HL-60 (cell line): ENCODE measurements at regions not wholly inside any gene's neighbourhood (a gene's known extent, or its start where the extent isn't known, plus 50 kb on each side); places are given as distances from the start of the nearest gene placed in this dataset.

Source experiments
- GABPA ChIP-seq: IDR thresholded peaks from 2 replicates; pipeline ENCODE4 v1.6.1; 2012; ENCODE audit warnings: low read depth
- POLR2AphosphoS5 ChIP-seq: IDR thresholded peaks from 2 replicates; pipeline ENCODE4 v1.6.1; 2012; ENCODE audit warnings: low read depth
- SPI1 ChIP-seq: IDR thresholded peaks from 2 replicates; pipeline ENCODE4 v1.6.1; 2012; ENCODE audit warnings: low read depth, mild to moderate bottlenecking, borderline replicate concordance
- TF ChIP-seq, protein P1 (sequence below): IDR thresholded peaks from one replicate; pipeline ENCODE4 v1.5.1; 2011; ENCODE audit warnings: low read length, control low read depth, inconsistent platforms; ENCODE audit not compliant: insufficient read depth
- TF ChIP-seq, protein P2 (sequence below): IDR thresholded peaks from 2 replicates; pipeline ENCODE4 v1.6.1; 2012; ENCODE audit warnings: low read depth; ENCODE audit not compliant: insufficient replicate concordance

DNA sequence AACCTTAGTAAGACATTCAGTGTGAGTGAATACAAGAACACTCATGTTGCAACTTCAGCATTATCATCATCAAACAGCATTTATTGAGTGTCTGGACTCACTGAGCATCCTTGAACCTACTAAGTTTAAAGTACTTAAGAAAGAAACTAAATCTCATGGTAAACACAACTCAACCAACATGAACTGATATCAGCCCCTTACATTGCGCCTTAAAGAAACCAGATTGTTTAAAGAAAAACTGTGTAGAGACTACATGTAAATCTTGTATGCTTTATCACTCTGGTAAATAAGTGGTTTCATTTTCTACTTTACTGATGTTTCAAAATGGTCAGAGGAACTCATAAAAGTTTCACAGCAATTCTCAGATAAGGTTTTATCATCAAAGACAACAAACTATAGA is 157.5 kb upstream of the FERD3L start:
- TF ChIP-seq, protein P1, sequence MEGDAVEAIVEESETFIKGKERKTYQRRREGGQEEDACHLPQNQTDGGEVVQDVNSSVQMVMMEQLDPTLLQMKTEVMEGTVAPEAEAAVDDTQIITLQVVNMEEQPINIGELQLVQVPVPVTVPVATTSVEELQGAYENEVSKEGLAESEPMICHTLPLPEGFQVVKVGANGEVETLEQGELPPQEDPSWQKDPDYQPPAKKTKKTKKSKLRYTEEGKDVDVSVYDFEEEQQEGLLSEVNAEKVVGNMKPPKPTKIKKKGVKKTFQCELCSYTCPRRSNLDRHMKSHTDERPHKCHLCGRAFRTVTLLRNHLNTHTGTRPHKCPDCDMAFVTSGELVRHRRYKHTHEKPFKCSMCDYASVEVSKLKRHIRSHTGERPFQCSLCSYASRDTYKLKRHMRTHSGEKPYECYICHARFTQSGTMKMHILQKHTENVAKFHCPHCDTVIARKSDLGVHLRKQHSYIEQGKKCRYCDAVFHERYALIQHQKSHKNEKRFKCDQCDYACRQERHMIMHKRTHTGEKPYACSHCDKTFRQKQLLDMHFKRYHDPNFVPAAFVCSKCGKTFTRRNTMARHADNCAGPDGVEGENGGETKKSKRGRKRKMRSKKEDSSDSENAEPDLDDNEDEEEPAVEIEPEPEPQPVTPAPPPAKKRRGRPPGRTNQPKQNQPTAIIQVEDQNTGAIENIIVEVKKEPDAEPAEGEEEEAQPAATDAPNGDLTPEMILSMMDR: no peak
- TF ChIP-seq POLR2AphosphoS5: no peak
- TF ChIP-seq, protein P2, sequence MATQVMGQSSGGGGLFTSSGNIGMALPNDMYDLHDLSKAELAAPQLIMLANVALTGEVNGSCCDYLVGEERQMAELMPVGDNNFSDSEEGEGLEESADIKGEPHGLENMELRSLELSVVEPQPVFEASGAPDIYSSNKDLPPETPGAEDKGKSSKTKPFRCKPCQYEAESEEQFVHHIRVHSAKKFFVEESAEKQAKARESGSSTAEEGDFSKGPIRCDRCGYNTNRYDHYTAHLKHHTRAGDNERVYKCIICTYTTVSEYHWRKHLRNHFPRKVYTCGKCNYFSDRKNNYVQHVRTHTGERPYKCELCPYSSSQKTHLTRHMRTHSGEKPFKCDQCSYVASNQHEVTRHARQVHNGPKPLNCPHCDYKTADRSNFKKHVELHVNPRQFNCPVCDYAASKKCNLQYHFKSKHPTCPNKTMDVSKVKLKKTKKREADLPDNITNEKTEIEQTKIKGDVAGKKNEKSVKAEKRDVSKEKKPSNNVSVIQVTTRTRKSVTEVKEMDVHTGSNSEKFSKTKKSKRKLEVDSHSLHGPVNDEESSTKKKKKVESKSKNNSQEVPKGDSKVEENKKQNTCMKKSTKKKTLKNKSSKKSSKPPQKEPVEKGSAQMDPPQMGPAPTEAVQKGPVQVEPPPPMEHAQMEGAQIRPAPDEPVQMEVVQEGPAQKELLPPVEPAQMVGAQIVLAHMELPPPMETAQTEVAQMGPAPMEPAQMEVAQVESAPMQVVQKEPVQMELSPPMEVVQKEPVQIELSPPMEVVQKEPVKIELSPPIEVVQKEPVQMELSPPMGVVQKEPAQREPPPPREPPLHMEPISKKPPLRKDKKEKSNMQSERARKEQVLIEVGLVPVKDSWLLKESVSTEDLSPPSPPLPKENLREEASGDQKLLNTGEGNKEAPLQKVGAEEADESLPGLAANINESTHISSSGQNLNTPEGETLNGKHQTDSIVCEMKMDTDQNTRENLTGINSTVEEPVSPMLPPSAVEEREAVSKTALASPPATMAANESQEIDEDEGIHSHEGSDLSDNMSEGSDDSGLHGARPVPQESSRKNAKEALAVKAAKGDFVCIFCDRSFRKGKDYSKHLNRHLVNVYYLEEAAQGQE: no peak
- no peak for TF ChIP-seq GABPA
- no peak for TF ChIP-seq SPI1
